HepG2 (cell line): ENCODE measurements at regions not wholly inside any gene's neighbourhood (a gene's known extent, or its start where the extent isn't known, plus 50 kb on each side); places are given as distances from the start of the nearest gene placed in this dataset.

Experiments used
- ATAC-seq: fragments of 200-7000 bp; cut with Tn5 transposase; 3 replicates; pipeline ENCODE4 v1.9.1; 2020; ENCODE audit warnings: mild to moderate bottlenecking, moderate library complexity
- BruUV-seq: library from RNA; stranded (reverse); fragments of 400-500 nt; replicated peaks from 2 replicates; lab custom pipeline; 2021; lab: Mats Ljungman, UMichigan
- CTCF ChIA-PET: fragments of 300-600 bp; formaldehyde crosslinking; extraction: SDS; loops from one replicate; lab custom pipeline; 2021; ENCODE audit warnings: low total read pairs, inconsistent platforms, low intra/inter-chr PET ratio; lab: Yijun Ruan, JAX
- POLR2A ChIA-PET: fragments of 350-600 bp; sonication (Branson Sonifier 250); formaldehyde crosslinking; loops from one replicate; lab custom pipeline; 2020; ENCODE audit warnings: antibody characterized with exemption, inconsistent platforms; lab: Yijun Ruan, JAX
- DNase-seq: peaks from one replicate; pipeline ENCODE4 v3.0.0-alpha.2; 2015; ENCODE audit warnings: low spot score
- FAIRE-seq: peaks from 3 replicates; lab custom pipeline; 2011; peaks lifted over from hg19 to GRCh38; lab: Jason Lieb, UNC
- H2AFZ ChIP-seq: one replicate; pipeline ENCODE4 v1.6.1; 2011; ENCODE audit warnings: low read length, inconsistent platforms
- H3K27ac ChIP-seq: fragments of 300-600 bp; 3 replicates; pipeline ENCODE4 v1.8.0; 2011; ENCODE audit warnings: mixed run types, mild to moderate bottlenecking, mixed read lengths, low read length, inconsistent platforms; ENCODE audit not compliant: insufficient read depth; ENCODE audit errors: extremely low read length
- H3K27me3 ChIP-seq, 2 experiments: fragments of 200-600 bp in 1 of 2; 2 replicates in 1 of 2; 3 replicates in 1 of 2; pipeline versions ENCODE4 v1.6.0 to v1.8.0; 2011; ENCODE audit warnings: low read length in 2 of 2, mild to moderate bottlenecking in 2 of 2, moderate library complexity in 2 of 2, inconsistent platforms in 1 of 2; ENCODE audit not compliant: insufficient read depth in 2 of 2, control insufficient read depth in 1 of 2
- H3K36me3 ChIP-seq, 2 experiments: fragments of 200-600 bp in 1 of 2; replicated peaks in 1 of 2; 2 replicates in 1 of 2; 3 replicates in 1 of 2; pipeline versions ENCODE4 v1.5.1 to v1.8.0; 2011; ENCODE audit warnings: low read length in 2 of 2, inconsistent platforms in 1 of 2; ENCODE audit not compliant: insufficient read depth in 2 of 2, control insufficient read depth in 1 of 2
- H3K4me1 ChIP-seq: 2 replicates; pipeline ENCODE4 v1.5.1; 2012; ENCODE audit warnings: low read length, inconsistent platforms; ENCODE audit not compliant: insufficient read depth
- H3K4me2 ChIP-seq: 2 replicates; pipeline ENCODE4 v1.6.0; 2011; ENCODE audit warnings: low read depth, low read length, inconsistent platforms
- H3K4me3 ChIP-seq, 3 experiments: fragments of 200-600 bp in 1 of 3; sonication (generic), shearing (Covaris generic) in 1 of 3; replicated peaks in 1 of 3; 2 replicates each; pipeline ENCODE4 v1.5.1; 2011 to 2016; ENCODE audit warnings: low read length in 3 of 3, inconsistent platforms in 2 of 3, low read depth in 2 of 3, mild to moderate bottlenecking in 2 of 3, control low read depth in 1 of 3, mixed read lengths in 1 of 3; ENCODE audit not compliant: insufficient read depth in 1 of 3
- H3K79me2 ChIP-seq: one replicate; pipeline ENCODE4 v1.6.1; 2011; ENCODE audit warnings: low read length, inconsistent platforms; ENCODE audit not compliant: insufficient read depth
- H3K9ac ChIP-seq: 2 replicates; pipeline ENCODE4 v1.6.0; 2011; ENCODE audit warnings: mild to moderate bottlenecking, low read depth, low read length, inconsistent platforms; ENCODE audit not compliant: insufficient read depth
- H3K9me3 ChIP-seq: 2 replicates; pipeline ENCODE4 v1.5.1; 2012; ENCODE audit warnings: mild to moderate bottlenecking, low read length
- H4K20me1 ChIP-seq: 2 replicates; pipeline ENCODE4 v1.6.0; 2011; ENCODE audit warnings: inconsistent platforms, mild to moderate bottlenecking, low read length, moderate library complexity; ENCODE audit not compliant: insufficient read depth
- ATAD3A ChIP-seq: sonication (generic); formaldehyde crosslinking; IDR thresholded peaks from 2 replicates; pipeline ENCODE4 v1.4.0; 2020; ENCODE audit warnings: missing genetic modification reagents
- EP300 ChIP-seq, 3 experiments: sonication (generic) in 1 of 3; formaldehyde crosslinking in 1 of 3; IDR thresholded peaks; 2 replicates each; pipeline versions ENCODE4 v1.5.1 to v1.6.1; 2011 to 2020; ENCODE audit warnings: low read depth in 2 of 3, low read length in 2 of 3, borderline replicate concordance in 1 of 3, improper control_type of control experiment in 1 of 3, mild to moderate bottlenecking in 1 of 3, missing genetic modification reagents in 1 of 3, moderate library complexity in 1 of 3
- KDM6A ChIP-seq: IDR thresholded peaks from 2 replicates; pipeline ENCODE4 v1.6.1; 2016; ENCODE audit warnings: low read depth
- MEIS2 ChIP-seq: sonication (generic); formaldehyde crosslinking; IDR thresholded peaks from 2 replicates; pipeline ENCODE4 v1.9.0; 2021; ENCODE audit warnings: mild to moderate bottlenecking, missing genetic modification reagents
- MIER2 ChIP-seq: IDR thresholded peaks from 2 replicates; pipeline ENCODE4 v1.6.1; 2016; ENCODE audit warnings: missing biosample characterization, missing genetic modification reagents
- NFE2L2 ChIP-seq: fragments of 150-350 bp; IDR thresholded peaks from 2 replicates; pipeline ENCODE4 v1.6.1; 2014; ENCODE audit warnings: low read length
- SATB2 ChIP-seq: sonication (generic); formaldehyde crosslinking; IDR thresholded peaks from 2 replicates; pipeline ENCODE4 v1.5.0; 2020; ENCODE audit warnings: missing genetic modification reagents
- TGIF2 ChIP-seq: IDR thresholded peaks from 2 replicates; pipeline ENCODE4 v1.6.1; 2016; ENCODE audit warnings: control low read depth, missing compliant biosample characterization
- ZNF446 ChIP-seq: sonication (generic); formaldehyde crosslinking; IDR thresholded peaks from 2 replicates; pipeline ENCODE4 v1.5.0; 2020; ENCODE audit warnings: mild to moderate bottlenecking, missing genetic modification reagents
- ZNF468 ChIP-seq: sonication (generic); formaldehyde crosslinking; IDR thresholded peaks from 2 replicates; pipeline ENCODE4 v1.8.0; 2022; ENCODE audit warnings: mild to moderate bottlenecking, moderate library complexity, missing genetic modification reagents
- ZNF773 ChIP-seq: sonication (generic); formaldehyde crosslinking; IDR thresholded peaks from 2 replicates; pipeline ENCODE4 v1.4.0; 2020; ENCODE audit warnings: missing genetic modification reagents, borderline replicate concordance
- WGBS: methylation state at CpG from one replicate; pipeline ENCODE4 v1.1.6; 2017; ENCODE audit warnings: low lambda C conversion rate; 5-methylcytosine and 5-hydroxymethylcytosine counted together
- in situ Hi-C: cut with HindIII; loops from 2 replicates; pipeline ENCODE4 v1.10.0; 2017; ENCODE audit warnings: low pct_unique_long_range_greater_than_20kb; ENCODE audit not compliant: extremely low pct_ligation_motif_present
- intact Hi-C: fragments of 100-400 bp; cut with micrococcal nuclease; formaldehyde crosslinking; loops from one replicate; pipeline ENCODE4 v1.10.0; 2022; ENCODE audit not compliant: unreplicated experiment
- TF ChIP-seq, protein P1 (sequence below): sonication (generic); formaldehyde crosslinking; IDR thresholded peaks from 2 replicates; pipeline ENCODE4 v1.4.0; 2020; ENCODE audit warnings: missing genetic modification reagents

DNA sequence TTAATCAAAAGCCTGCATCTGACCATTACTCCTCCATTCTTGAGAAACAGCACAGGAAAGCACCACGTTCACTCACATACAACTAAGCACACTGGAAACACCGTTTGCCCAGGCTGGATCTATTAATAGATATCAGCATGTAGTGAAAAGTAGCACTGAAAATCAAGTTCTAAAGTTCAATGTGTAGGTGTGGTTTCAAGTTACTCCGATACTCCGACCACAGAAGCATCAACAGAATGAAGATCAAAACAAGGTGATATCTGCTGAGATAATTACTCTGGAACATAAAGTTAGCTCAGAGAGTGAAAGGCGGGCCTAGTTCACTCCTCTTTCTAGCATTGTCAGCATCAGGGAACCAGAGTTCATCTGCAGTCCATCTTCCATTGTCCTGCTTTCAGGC lies 1367.4 kb upstream of the ACVR2A start:
- Histone ChIP-seq H3K4me1 (no peaks in the 10 kb centered on the region), H3K27ac (no peak overlapping the region), H3K4me2 (no peak overlapping the region), H3K27me3 (0 out of 5 replicates have a peak, but pooled peaks cover 0 to 5% of the 10 kb centered on the region in 2 experiments), H4K20me1 (no peaks in the 10 kb centered on the region), H3K36me3 (no peaks in the 10 kb centered on the region), H3K79me2 (no peaks in the 10 kb centered on the region), H2AFZ (no peak overlapping the region), H3K9ac (no peak overlapping the region), H3K9me3 (no peaks in the 10 kb centered on the region), H3K4me3 (no peak overlapping the region)
- DNase-seq, result no peak
- intact Hi-C loops (no loop called here), in situ Hi-C loops (no loop called here)
- ChIA-PET POLR2A (no interaction called here), CTCF (no interaction called here)
- TF ChIP-seq ZNF446 (CRISPR knock-in tag) (no peak), NFE2L2 (no peak), SATB2 (CRISPR knock-in tag) (no peak), ZNF468 (CRISPR knock-in tag) (no peak), EP300 (IDR thresholded peaks at IDR 0.05; ENCODE audit: low read depth in 2 of 2, low read length in 2 of 2) (no peak), EP300 (CRISPR knock-in tag; IDR thresholded peaks at IDR 0.05; ENCODE audit: borderline replicate concordance) (no peak), ATAD3A (CRISPR knock-in tag) (no peak), KDM6A (CRISPR knock-in tag) (no peak), MEIS2 (CRISPR knock-in tag) (no peak), MIER2 (CRISPR knock-in tag) (no peak), TGIF2 (no peak), ZNF773 (no peak)
- TF ChIP-seq, protein P1, sequence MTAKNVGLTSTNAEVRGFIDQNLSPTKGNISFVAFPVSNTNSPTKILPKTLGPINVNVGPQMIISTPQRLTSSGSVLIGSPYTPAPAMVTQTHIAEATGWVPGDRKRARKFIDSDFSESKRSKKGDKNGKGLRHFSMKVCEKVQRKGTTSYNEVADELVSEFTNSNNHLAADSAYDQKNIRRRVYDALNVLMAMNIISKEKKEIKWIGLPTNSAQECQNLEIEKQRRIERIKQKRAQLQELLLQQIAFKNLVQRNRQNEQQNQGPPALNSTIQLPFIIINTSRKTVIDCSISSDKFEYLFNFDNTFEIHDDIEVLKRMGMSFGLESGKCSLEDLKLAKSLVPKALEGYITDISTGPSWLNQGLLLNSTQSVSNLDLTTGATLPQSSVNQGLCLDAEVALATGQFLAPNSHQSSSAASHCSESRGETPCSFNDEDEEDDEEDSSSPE (CRISPR knock-in tag), result no peak
- no TSS peak for BruUV-seq
- ATAC-seq, result no peak
- 2% methylated on average over 5 of the region's 5 CpGs for WGBS
- no peak for FAIRE-seq
